ENCODE measurements at regions not wholly inside any gene's neighbourhood (a gene's known extent, or its start where the extent isn't known, plus 50 kb on each side); places are given as distances from the start of the nearest gene placed in this dataset.
"Not testable (repeated sequence)": the region's sequence is repeated elsewhere in the genome, so short reads cannot be mapped to it uniquely, and the experiment has no call there.

DNA sequence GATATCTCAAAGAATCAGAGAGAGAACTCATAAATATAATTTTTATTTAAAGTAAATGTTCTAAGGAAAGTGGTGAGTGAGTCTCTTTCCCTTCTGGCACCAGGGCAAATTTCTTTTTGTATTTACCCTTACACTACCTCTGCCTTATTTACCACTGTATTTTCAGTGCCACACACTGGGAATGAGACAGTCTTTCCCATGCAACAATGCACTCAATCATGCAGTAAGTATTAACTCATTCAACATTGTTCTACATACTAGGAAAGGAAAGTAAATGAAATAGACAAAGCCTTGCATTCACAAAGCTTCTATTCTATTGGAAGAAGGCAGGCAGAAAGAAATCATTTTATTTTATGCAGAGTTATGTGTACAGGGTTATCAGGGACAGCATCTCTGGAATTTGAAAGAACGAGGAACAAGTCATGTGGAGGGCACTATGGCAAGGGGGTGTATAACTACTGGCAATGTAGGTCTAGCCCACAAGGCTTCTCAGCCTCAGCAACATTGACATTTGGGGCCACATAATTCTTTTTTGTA, 129.8 kb upstream of the PRDX6 start:
- no peak for DNase-seq

DNA sequence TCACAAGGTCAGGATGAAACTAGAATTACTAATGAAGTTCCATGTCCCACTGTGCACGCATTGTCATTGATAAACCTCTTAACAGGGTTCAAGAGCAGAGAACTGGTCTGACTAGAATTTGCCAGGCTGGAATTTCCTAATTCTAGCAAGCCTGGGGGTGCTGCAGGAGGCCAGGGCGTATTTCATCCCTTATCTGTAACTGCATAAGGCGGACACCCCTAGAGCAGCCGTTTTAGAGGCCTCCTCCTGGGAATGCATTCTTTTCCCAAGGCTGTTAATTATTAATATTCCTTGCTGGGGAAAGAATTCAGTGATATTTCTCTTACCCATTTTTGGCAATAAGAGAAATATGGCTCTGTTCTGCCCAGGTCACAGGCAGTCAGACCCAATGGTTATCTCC, 124.5 kb upstream of the PRDX6 start:
- DNase-seq, result not testable (repeated sequence)

DNA sequence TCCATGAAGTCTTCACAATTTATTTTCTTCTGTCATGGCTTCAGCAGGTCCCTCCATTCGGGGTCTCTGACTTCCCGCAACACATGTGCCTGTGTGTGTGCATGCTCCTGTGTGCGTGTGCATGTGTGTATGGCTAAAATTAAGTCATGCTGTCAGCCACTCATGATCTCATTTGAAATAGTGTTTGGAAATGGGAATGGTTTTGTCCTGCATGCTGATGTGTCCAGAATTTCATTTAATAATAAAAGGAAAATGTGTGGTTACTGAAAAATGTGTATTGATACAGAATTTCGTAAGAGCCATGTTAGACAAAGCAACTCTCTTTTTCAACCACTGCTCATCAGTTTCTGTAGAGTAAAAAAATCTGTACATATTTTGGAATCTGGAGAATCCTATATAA, 123.8 kb upstream of the PRDX6 start:
- DNase-seq, result no peak

- DNase-seq, result no peak
These were observed 122.2 kb upstream of the PRDX6 start for GRCh38 chr1:173354937-173355280.

GRCh38 chr1:173355281-173356031, 121.7 kb upstream of the PRDX6 start:
- no peak for DNase-seq

GRCh38 chr1:173356191-173356762, 120.9 kb upstream of the PRDX6 start:
- no peak for DNase-seq

GRCh38 chr1:173360487-173361063, 116.6 kb upstream of the PRDX6 start:
- no peak for DNase-seq

DNA sequence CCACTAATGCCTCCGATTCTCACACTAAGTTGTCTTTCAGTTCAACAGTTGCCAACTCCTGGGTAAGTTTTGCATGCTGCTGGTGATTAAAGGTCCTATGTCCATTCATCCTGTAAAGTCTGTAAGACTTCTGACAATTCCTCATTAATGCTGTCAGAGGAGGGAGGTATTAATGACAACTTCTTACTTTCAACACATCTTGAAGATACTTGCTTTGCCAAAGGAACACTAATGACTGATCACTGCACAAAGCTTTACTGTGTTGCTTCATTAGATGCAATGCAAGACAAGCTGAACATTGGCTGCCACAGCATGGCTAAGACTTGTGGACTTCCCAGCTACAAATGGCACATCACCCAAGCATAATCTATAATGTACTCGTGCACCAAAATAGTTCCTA, 114.6 kb upstream of the PRDX6 start:
- DNase-seq, result no peak

DNA sequence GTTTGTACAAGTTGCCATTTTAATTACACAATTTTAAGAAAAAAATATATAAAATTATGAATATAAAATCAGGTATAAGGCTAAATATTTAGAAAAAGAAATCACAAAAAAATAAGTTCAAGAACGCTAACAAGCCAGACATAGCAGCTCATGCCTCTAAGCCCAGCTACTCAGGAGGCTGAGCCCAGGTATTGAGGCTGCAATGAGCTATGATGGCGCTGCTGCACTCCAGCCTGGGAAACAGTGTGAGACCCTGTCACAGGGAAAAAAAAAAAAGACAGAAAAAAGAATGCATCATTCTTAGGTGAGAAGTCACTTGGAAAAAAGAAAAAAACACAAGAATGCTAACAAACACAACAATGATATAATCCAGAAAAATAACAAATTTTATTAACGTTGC, 112.3 kb upstream of the PRDX6 start:
- no peak for DNase-seq

DNA sequence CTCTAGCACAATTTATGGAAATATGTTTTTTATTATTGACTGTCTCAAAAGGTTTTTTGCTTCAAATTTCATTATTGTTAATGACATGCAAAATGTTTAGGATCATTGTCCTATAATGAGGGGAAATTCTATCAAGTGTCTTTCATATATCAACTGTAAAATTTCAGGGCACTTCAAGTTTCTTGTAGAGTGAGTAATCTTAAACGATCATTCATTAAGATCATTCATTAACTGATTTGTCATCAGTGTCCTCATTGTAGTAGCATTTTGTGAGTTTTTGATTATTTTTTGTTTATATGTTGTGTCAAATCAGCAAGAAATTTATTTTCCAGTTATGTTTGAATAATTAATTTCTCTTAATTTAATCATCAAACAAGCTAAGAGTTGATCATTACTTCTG, 111.8 kb upstream of the PRDX6 start:
- DNase-seq, result no peak

GRCh38 chr1:173367136-173367535, 110.0 kb upstream of the PRDX6 start:
- DNase-seq, result no peak

- not testable (repeated sequence) for DNase-seq
These were observed 106.5 kb upstream of the PRDX6 start for GRCh38 chr1:173370586-173370985.

- DNase-seq, result not testable (repeated sequence)
These were observed 101.1 kb upstream of the PRDX6 start for GRCh38 chr1:173376065-173376464.

DNA sequence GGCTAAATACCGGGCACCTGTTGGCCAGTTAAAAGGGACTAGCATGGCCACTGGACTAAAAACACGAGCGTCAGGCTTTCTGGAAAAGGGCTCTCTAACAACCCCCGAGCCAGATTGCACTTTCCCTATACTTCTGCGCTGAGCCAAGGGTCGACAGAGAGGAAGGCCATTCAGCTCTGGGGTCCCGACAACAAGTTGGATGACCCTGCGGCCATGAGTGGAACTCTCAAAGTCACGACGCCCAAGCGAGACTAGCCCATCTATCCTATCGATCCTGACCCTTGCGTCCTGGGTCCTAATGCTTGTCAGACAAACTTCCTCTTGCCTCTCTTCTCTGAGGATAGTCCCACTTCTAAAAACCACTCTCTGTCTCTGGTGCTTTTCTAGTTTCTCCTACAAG, 99.9 kb upstream of the PRDX6 start:
- no peak for DNase-seq

GRCh38 chr1:173383351-173383750, 93.8 kb upstream of the PRDX6 start:
- no peak for DNase-seq

DNA sequence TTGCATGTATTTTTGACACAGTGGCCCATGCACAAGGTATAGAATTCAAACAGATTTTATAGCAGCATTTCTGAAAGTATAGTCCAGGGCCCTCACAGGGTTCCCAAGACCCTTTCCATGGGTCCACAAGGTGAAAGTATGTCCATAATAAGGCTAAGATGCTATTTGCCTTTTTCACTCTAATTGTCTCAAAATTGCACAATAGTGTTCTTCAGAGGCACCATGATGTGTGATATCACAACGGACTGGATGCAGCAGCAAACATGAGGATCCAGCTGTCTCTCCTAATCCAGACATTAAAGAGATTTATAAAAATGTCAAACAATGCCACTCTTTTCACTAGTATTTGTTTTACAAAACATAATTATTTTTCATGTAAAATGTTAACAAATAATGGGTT, 88.8 kb upstream of the PRDX6 start:
- no peak for DNase-seq

GRCh38 chr1:173392895-173393658, 84.1 kb upstream of the PRDX6 start:
- DNase-seq, result no peak

DNA sequence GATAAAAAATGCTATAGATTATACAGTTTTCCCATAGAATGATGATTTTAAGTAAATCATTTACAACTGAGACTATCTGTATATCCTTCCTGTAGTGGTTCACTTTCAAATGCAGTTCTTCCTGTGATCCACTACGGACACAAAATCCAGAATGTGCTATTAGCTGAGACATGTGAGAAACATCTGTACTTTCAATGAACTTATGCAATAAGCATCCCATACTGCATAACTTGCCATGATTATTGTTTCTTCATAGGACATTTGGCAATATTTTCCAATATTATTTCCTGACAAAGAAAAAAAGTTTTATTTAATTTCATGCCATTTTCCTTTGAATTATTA, 83.5 kb upstream of the PRDX6 start:
- no peak for DNase-seq

DNA sequence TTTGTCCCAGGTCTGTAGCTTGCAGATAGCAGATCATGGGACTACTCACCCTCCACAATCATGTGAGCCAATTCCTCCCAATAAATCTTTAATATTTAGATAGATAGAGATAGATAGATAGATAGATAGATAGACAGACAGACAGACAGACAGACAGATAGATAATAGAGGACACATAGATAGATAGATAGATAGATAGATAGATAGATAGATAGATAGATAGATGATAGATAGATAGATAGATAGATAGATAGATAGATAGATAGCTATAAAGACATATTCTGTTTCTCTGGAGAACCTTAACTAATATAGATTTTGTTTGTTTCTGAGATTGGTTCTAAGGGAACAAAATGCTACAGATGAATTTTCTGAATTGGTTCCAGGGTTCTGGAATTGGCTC, 82.3 kb upstream of the PRDX6 start:
- not testable (repeated sequence) for DNase-seq

- no peak for DNase-seq
These were observed 81.4 kb upstream of the PRDX6 start for GRCh38 chr1:173395762-173396161.

- no peak for DNase-seq
These were observed 76.6 kb upstream of the PRDX6 start for GRCh38 chr1:173400387-173400995.

DNA sequence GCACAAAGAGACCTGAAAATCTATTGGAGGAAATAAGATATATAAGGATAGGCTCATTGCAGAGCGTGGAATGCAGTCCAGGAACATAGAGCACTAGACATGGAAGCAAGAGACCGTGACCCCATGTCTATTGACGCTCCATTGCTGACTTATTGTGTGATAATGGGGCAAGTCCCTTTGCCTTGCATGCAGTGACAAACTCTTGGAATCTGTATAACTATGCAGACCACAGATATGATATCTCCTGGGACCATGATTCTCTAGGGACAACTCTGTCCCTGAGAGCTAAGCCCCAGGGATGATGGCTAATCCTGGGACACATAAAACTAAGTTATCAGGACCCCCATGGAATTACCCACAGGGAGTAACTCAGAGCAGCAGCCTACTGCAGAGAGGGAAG, 73.1 kb upstream of the PRDX6 start:
- no peak for DNase-seq

- DNase-seq, result no peak
These were observed 71.9 kb upstream of the PRDX6 start for GRCh38 chr1:173405281-173405680.
